ENCODE measurements at regions not wholly inside any gene's neighbourhood (a gene's known extent, or its start where the extent isn't known, plus 50 kb on each side); places are given as distances from the start of the nearest gene placed in this dataset.

DNA sequence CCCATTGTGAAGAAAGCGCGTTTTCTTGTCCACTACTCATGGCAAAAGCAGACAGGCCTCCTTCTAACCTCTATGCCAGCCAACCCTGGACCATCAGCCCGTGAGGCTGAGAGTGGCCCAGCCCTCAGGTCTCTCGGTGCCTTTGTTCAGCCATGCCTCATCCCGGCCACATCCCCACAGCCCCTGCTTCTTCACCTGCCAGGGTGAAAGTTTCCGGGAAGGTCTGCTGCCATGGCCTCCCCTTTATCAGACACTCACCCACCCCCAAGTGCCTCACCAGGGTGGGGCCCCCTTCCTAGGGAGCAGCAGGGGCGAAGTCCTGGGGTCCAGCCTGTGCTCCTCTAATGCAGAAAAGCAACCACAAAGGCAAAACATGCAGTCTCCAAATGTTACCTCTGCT is 478.4 kb upstream of the SALL3 start:
- TF ChIP-seq, protein P1, sequence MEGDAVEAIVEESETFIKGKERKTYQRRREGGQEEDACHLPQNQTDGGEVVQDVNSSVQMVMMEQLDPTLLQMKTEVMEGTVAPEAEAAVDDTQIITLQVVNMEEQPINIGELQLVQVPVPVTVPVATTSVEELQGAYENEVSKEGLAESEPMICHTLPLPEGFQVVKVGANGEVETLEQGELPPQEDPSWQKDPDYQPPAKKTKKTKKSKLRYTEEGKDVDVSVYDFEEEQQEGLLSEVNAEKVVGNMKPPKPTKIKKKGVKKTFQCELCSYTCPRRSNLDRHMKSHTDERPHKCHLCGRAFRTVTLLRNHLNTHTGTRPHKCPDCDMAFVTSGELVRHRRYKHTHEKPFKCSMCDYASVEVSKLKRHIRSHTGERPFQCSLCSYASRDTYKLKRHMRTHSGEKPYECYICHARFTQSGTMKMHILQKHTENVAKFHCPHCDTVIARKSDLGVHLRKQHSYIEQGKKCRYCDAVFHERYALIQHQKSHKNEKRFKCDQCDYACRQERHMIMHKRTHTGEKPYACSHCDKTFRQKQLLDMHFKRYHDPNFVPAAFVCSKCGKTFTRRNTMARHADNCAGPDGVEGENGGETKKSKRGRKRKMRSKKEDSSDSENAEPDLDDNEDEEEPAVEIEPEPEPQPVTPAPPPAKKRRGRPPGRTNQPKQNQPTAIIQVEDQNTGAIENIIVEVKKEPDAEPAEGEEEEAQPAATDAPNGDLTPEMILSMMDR (IDR thresholded peaks at IDR 0.05; ENCODE audit: poor library complexity, severe bottlenecking) = no peak
- no peak for TF ChIP-seq EZH2 (IDR thresholded peaks at IDR 0.05; ENCODE audit: borderline replicate concordance, insufficient read depth, low read length, poor library complexity, severe bottlenecking)
